Stimulated activated CD8-positive, alpha-beta memory T cell treated with anti-CD3 and anti-CD28 coated beads, Interleukin-7, amount 100 ng/mL, for 24 hours (primary cell): ENCODE measurements at regions not wholly inside any gene's neighbourhood (a gene's known extent, or its start where the extent isn't known, plus 50 kb on each side); places are given as distances from the start of the nearest gene placed in this dataset.

Experiments
- DNase-seq: peaks from one replicate; pipeline ENCODE4 v3.0.0-alpha.2; 2020; ENCODE audit warnings: low read depth

- no peak for DNase-seq
Observed at GRCh38 chr4:180052629-180053028, 2190.6 kb upstream of the TENM3 start.

GRCh38 chr4:180054291-180054690, 2188.9 kb upstream of the TENM3 start:
- DNase-seq: no peak

- no peak for DNase-seq
Observed at GRCh38 chr4:180057299-180057721, 2185.9 kb upstream of the TENM3 start.

- DNase-seq: no peak
Observed at GRCh38 chr4:180057891-180058671, 2185.1 kb upstream of the TENM3 start.

GRCh38 chr4:180058691-180059215, 2184.4 kb upstream of the TENM3 start:
- DNase-seq: no peak

- DNase-seq: no peak
Observed at GRCh38 chr4:180059216-180059881, 2183.9 kb upstream of the TENM3 start.

GRCh38 chr4:180060159-180060889, 2182.9 kb upstream of the TENM3 start:
- no peak for DNase-seq

- no peak for DNase-seq
Observed at GRCh38 chr4:180081072-180081471, 2162.1 kb upstream of the TENM3 start.

- no peak for DNase-seq
Observed at GRCh38 chr4:180084561-180084960, 2158.6 kb upstream of the TENM3 start.

- no peak for DNase-seq
Observed at GRCh38 chr4:180086480-180087190, 2156.6 kb upstream of the TENM3 start.

- no peak for DNase-seq
Observed at GRCh38 chr4:180098586-180098985, 2144.6 kb upstream of the TENM3 start.

GRCh38 chr4:180099957-180100356, 2143.2 kb upstream of the TENM3 start:
- no peak for DNase-seq

- DNase-seq: no peak
Observed at GRCh38 chr4:180100433-180101344, 2142.5 kb upstream of the TENM3 start.

GRCh38 chr4:180101348-180102083, 2141.7 kb upstream of the TENM3 start:
- no peak for DNase-seq

GRCh38 chr4:180103794-180104193, 2139.4 kb upstream of the TENM3 start:
- no peak for DNase-seq

- DNase-seq: no peak
Observed at GRCh38 chr4:180105362-180105761, 2137.8 kb upstream of the TENM3 start.

GRCh38 chr4:180106122-180106521, 2137.1 kb upstream of the TENM3 start:
- DNase-seq: no peak

GRCh38 chr4:180106997-180107396, 2136.2 kb upstream of the TENM3 start:
- DNase-seq: no peak

- DNase-seq: no peak
Observed at GRCh38 chr4:180116840-180117239, 2126.4 kb upstream of the TENM3 start.

GRCh38 chr4:180120068-180120467, 2123.1 kb upstream of the TENM3 start:
- no peak for DNase-seq
